GM04504 (cell line): ENCODE measurements at regions not wholly inside any gene's neighbourhood (a gene's known extent, or its start where the extent isn't known, plus 50 kb on each side); places are given as distances from the start of the nearest gene placed in this dataset.

ENCODE experiments used
- DNase-seq: peaks from one replicate; pipeline ENCODE4 v3.0.0-alpha.2; 2012; ENCODE audit warnings: low read depth

GRCh38 chr3:30554317-30554690 is 52.1 kb upstream of the TGFBR2 start:
- DNase-seq = no peak

- DNase-seq = no peak
Measured at GRCh38 chr3:30555968-30556367, 50.4 kb upstream of the TGFBR2 start.
